H1 (cell line): ENCODE measurements at regions not wholly inside any gene's neighbourhood (a gene's known extent, or its start where the extent isn't known, plus 50 kb on each side); places are given as distances from the start of the nearest gene placed in this dataset.
"Not testable (repeated sequence)": the region's sequence is repeated elsewhere in the genome, so short reads cannot be mapped to it uniquely, and the experiment has no call there.

Experiments used
- CTCF ChIA-PET: fragments of 300-600 bp; sonication (Branson Sonifier 250); formaldehyde crosslinking; loops from one replicate; lab custom pipeline; 2021; ENCODE audit not compliant: partially characterized antibody; lab: Charles Lee
- POLR2A ChIA-PET: fragments of 300-600 bp; sonication (Branson Sonifier 250); formaldehyde crosslinking; loops from one replicate; lab custom pipeline; 2021; ENCODE audit warnings: inconsistent platforms; ENCODE audit not compliant: partially characterized antibody; lab: Charles Lee
- DNase-seq, 2 experiments: peaks; one replicate each; pipeline versions ENCODE4 v3.0.0 to v3.0.0-alpha.2; 2010 to 2022; ENCODE audit warnings: low spot score in 2 of 2, low read depth in 1 of 2, mixed read lengths in 1 of 2
- FAIRE-seq: peaks from 2 replicates; lab custom pipeline; 2011; peaks lifted over from hg19 to GRCh38; lab: Jason Lieb, UNC
- H2AFZ ChIP-seq: 2 replicates; pipeline ENCODE4 v1.8.1; 2012; ENCODE audit warnings: low read length, inconsistent platforms
- H2AK5ac ChIP-seq: 2 replicates; pipeline ENCODE4 v1.6.1; 2013; ENCODE audit warnings: low read depth, low read length
- H2BK120ac ChIP-seq: replicated peaks from 2 replicates; pipeline ENCODE3; 2013; ENCODE audit warnings: low read depth, low read length, inconsistent platforms
- H2BK12ac ChIP-seq: 2 replicates; pipeline ENCODE4 v1.6.1; 2013; ENCODE audit warnings: low read depth, low read length
- H2BK15ac ChIP-seq: 2 replicates; pipeline ENCODE4 v1.6.1; 2013; ENCODE audit warnings: low read length
- H2BK20ac ChIP-seq: 2 replicates; pipeline ENCODE4 v1.6.1; 2013; ENCODE audit warnings: low read length
- H2BK5ac ChIP-seq: 2 replicates; pipeline ENCODE4 v1.6.1; 2013; ENCODE audit warnings: low read depth, low read length
- H3K14ac ChIP-seq: 2 replicates; pipeline ENCODE4 v1.6.1; 2013; ENCODE audit warnings: inconsistent platforms; ENCODE audit not compliant: insufficient read length
- H3K18ac ChIP-seq: 2 replicates; pipeline ENCODE4 v1.6.1; 2013; ENCODE audit warnings: low read length; ENCODE audit errors: extremely low read depth
- H3K23ac ChIP-seq: 2 replicates; pipeline ENCODE4 v1.6.1; 2013; ENCODE audit warnings: inconsistent platforms; ENCODE audit not compliant: insufficient read length
- H3K23me2 ChIP-seq: 2 replicates; pipeline ENCODE4 v1.6.1; 2013; ENCODE audit warnings: low read depth, low read length
- H3K27ac ChIP-seq: 2 replicates; pipeline ENCODE4 v1.6.1; 2011; ENCODE audit warnings: low read depth, low read length, inconsistent platforms
- H3K27me3 ChIP-seq, 4 experiments: replicated peaks in 1 of 4; 1 replicate in 1 of 4; 2 replicates in 3 of 4; pipeline versions ENCODE4 v1.6.1 to v1.8.1; 2011 to 2013; ENCODE audit warnings: low read length in 3 of 4, mild to moderate bottlenecking in 3 of 4, inconsistent platforms in 2 of 4, mixed read lengths in 2 of 4, moderate library complexity in 1 of 4; ENCODE audit not compliant: control insufficient read depth in 3 of 4, insufficient read depth in 3 of 4; ENCODE audit errors: extremely low read depth in 1 of 4
- H3K36me3 ChIP-seq, 4 experiments: 2 replicates each; pipeline versions ENCODE4 v1.6.1 to v1.8.1; 2011 to 2013; ENCODE audit warnings: mild to moderate bottlenecking in 4 of 4, low read length in 3 of 4, moderate library complexity in 2 of 4, control low read depth in 1 of 4, inconsistent platforms in 1 of 4; ENCODE audit not compliant: insufficient read depth in 4 of 4, control insufficient read depth in 2 of 4
- H3K4ac ChIP-seq: replicated peaks from 2 replicates; pipeline ENCODE3; 2013; ENCODE audit warnings: low read length, low read depth, mixed read lengths, inconsistent platforms; ENCODE audit not compliant: insufficient read length
- H3K4me1 ChIP-seq, 4 experiments: replicated peaks in 1 of 4; 1 replicate in 1 of 4; 2 replicates in 3 of 4; pipeline versions ENCODE4 v1.6.1 to v1.8.1; 2011 to 2013; ENCODE audit warnings: low read length in 3 of 4, inconsistent platforms in 2 of 4, mixed read lengths in 1 of 4; ENCODE audit not compliant: insufficient read depth in 4 of 4, control insufficient read depth in 3 of 4
- H3K4me2 ChIP-seq, 2 experiments: 2 replicates each; pipeline versions ENCODE4 v1.6.1 to v1.8.1; 2011 to 2013; ENCODE audit warnings: low read depth in 2 of 2, low read length in 2 of 2, control low read depth in 1 of 2, inconsistent platforms in 1 of 2, mild to moderate bottlenecking in 1 of 2; ENCODE audit not compliant: insufficient read depth in 1 of 2
- H3K4me3 ChIP-seq, 4 experiments: fragments of 200-600, 300-600 bp in 1 of 4; sonication (generic), shearing (Covaris generic), sonication (Bioruptor Twin) in 1 of 4; 2 replicates each; pipeline versions ENCODE4 v1.5.1 to v1.8.1; 2011 to 2016; ENCODE audit warnings: low read length in 4 of 4, low read depth in 3 of 4, control low read depth in 2 of 4, inconsistent platforms in 2 of 4, mild to moderate bottlenecking in 2 of 4, mixed read lengths in 1 of 4, moderate library complexity in 1 of 4; ENCODE audit not compliant: insufficient read depth in 2 of 4; ENCODE audit errors: extremely low read depth in 1 of 4
- H3K56ac ChIP-seq: replicated peaks from 2 replicates; pipeline ENCODE3; 2013; ENCODE audit warnings: low read depth, mild to moderate bottlenecking, mixed read lengths, low read length, inconsistent platforms; ENCODE audit not compliant: insufficient read length
- H3K79me1 ChIP-seq: 2 replicates; pipeline ENCODE4 v1.6.1; 2013; ENCODE audit warnings: low read depth, low read length, control low read depth
- H3K79me2 ChIP-seq, 2 experiments: 2 replicates each; pipeline versions ENCODE4 v1.6.1 to v1.8.1; 2012 to 2013; ENCODE audit warnings: low read length in 2 of 2, mild to moderate bottlenecking in 2 of 2, inconsistent platforms in 1 of 2; ENCODE audit not compliant: insufficient read depth in 2 of 2, control insufficient read depth in 1 of 2
- H3K9ac ChIP-seq, 4 experiments: replicated peaks in 1 of 4; 1 replicate in 1 of 4; 2 replicates in 3 of 4; pipeline versions ENCODE4 v1.6.1 to v1.8.1; 2011 to 2013; ENCODE audit warnings: low read depth in 3 of 4, low read length in 3 of 4, control low read depth in 2 of 4, mild to moderate bottlenecking in 2 of 4, moderate library complexity in 2 of 4, inconsistent platforms in 1 of 4; ENCODE audit errors: extremely low read depth in 1 of 4
- H3K9me3 ChIP-seq, 2 experiments: 2 replicates each; pipeline versions ENCODE4 v1.6.1 to v1.8.1; 2012 to 2013; ENCODE audit warnings: mild to moderate bottlenecking in 2 of 2, moderate library complexity in 2 of 2, control low read depth in 1 of 2, inconsistent platforms in 1 of 2, low read depth in 1 of 2, low read length in 1 of 2, mixed read lengths in 1 of 2; ENCODE audit not compliant: insufficient read depth in 2 of 2
- H4K20me1 ChIP-seq, 2 experiments: replicated peaks in 1 of 2; 2 replicates each; pipeline versions ENCODE3 to v1.8.1; 2011 to 2013; ENCODE audit warnings: inconsistent platforms in 2 of 2, low read length in 2 of 2, mild to moderate bottlenecking in 1 of 2; ENCODE audit not compliant: insufficient read depth in 2 of 2, control insufficient read depth in 1 of 2
- H4K5ac ChIP-seq: 2 replicates; pipeline ENCODE4 v1.6.1; 2013; ENCODE audit warnings: low read length, low read depth, mixed read lengths, inconsistent platforms; ENCODE audit not compliant: insufficient read length
- H4K8ac ChIP-seq: 2 replicates; pipeline ENCODE4 v1.8.0; 2013; ENCODE audit warnings: mild to moderate bottlenecking, moderate library complexity, low read length, inconsistent platforms; ENCODE audit not compliant: insufficient read depth; ENCODE audit errors: extremely low read depth
- H4K91ac ChIP-seq: replicated peaks from 2 replicates; pipeline ENCODE3; 2013; ENCODE audit warnings: low read length, mixed read lengths, inconsistent platforms; ENCODE audit not compliant: insufficient read length
- ASH2L ChIP-seq: fragments of 200-600, 300-600 bp; sonication (generic); IDR thresholded peaks from one replicate; pipeline ENCODE4 v1.7.1; 2017; ENCODE audit warnings: low read length
- CREB1 ChIP-seq: IDR thresholded peaks from 2 replicates; pipeline ENCODE4 v1.6.1; 2012; ENCODE audit warnings: inconsistent platforms
- POLR2A ChIP-seq, 2 experiments: IDR thresholded peaks; 1 replicate in 1 of 2; 2 replicates in 1 of 2; pipeline ENCODE4 v1.6.1; 2011; ENCODE audit warnings: low read depth in 2 of 2, low read length in 2 of 2, mild to moderate bottlenecking in 2 of 2; ENCODE audit errors: control extremely low read depth in 1 of 2
- RBBP5 ChIP-seq: IDR thresholded peaks from 2 replicates; pipeline ENCODE4 v1.7.1; 2012; ENCODE audit warnings: low read depth, mild to moderate bottlenecking, inconsistent platforms, low read length, moderate library complexity, borderline replicate concordance
- YY1 ChIP-seq: IDR thresholded peaks from 2 replicates; pipeline ENCODE4 v1.6.1; 2011; ENCODE audit warnings: low read depth, mild to moderate bottlenecking, low read length
- WGBS, 2 experiments: shearing (Covaris generic) in 1 of 2; methylation state at CpG; one replicate each; pipeline versions ENCODE4 v1.1.6 to v1.1.7; 2013 to 2015; ENCODE audit warnings: low lambda C conversion rate in 2 of 2, mixed read lengths in 2 of 2, inconsistent platforms in 1 of 2, low coverage in 1 of 2, missing lambda C conversion rate in 1 of 2; ENCODE audit not compliant: insufficient replicate concordance in 2 of 2, insufficient coverage in 1 of 2, insufficient read length in 1 of 2; ENCODE audit errors: extremely low coverage in 1 of 2, missing lambda C conversion rate in 1 of 2; 5-methylcytosine and 5-hydroxymethylcytosine counted together

DNA sequence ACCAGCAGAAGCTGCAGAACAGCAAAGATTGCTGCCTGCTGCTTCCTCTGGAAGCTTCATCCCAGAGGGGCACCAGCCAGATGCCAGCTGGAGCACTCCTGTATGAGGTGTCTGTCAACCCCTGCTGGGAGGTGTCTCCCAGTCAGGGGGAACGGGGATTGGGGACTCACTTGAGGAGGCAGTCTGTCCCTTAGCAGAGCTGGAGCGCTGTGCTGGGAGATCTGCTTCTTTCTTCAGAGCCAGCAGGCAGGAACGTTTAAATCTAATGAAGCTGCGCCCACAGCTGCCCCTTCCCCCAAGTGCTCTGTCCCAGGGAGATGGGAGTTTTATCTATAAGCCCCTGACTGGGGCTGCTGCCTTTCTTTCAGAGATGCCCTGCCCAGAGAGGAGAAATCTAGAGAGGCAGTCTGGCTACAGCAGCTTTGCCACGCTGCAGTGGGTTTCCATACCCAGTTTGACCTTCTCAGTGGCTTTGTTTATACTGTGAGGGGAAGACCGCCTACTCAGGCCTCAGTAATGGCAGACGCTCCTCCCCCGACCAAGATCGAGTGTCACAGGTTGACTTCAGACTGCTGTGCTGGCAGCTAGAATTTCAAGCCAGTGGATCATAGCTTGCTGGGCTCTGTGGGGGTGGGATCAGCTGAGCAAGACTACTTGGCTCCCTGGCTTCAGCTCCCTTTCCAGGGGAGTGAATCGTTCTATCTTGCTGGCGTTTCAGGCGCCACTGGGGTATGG lies 1105.7 kb downstream of the STPG2 start:
- H3K18ac ChIP-seq, H3K79me2 ChIP-seq, H2BK15ac ChIP-seq, H3K14ac ChIP-seq, H3K4ac ChIP-seq, H2BK120ac ChIP-seq, H2AK5ac ChIP-seq, H3K9me3 ChIP-seq, H4K91ac ChIP-seq, H3K4me3 ChIP-seq, H3K4me1 ChIP-seq, H3K79me1 ChIP-seq, H3K27me3 ChIP-seq, H4K8ac ChIP-seq, CTCF ChIA-PET, H3K9ac ChIP-seq, H2BK20ac ChIP-seq, H4K20me1 ChIP-seq, FAIRE-seq, H3K23me2 ChIP-seq, H3K36me3 ChIP-seq, H3K56ac ChIP-seq, H4K5ac ChIP-seq, H2BK12ac ChIP-seq, H3K23ac ChIP-seq, H3K27ac ChIP-seq: not testable (repeated sequence)
- Histone ChIP-seq H2AFZ (peak overlapping the region; percentile 95), H3K4me2 (peak overlapping the region in 1 of 2 experiments; percentile 38; a peak in 3 of 4 replicates), H2BK5ac (peak overlapping the region; percentile 10; the same call in 1 of the 2 replicates)
- 0 out of 2 replicates have a peak, but pooled peaks have one; percentile 9 for TF ChIP-seq CREB1
- TF ChIP-seq POLR2A (IDR thresholded peaks at IDR 0.05; ENCODE audit: control extremely low read depth in 1 of 2, low read depth in 2 of 2, low read length in 2 of 2): 0 out of 3 replicates have a peak, but pooled peaks of 1 of the 2 experiments have one; percentile 23
- TF ChIP-seq YY1: peak; percentile 45; the same call in 1 of the 2 replicates
- peak; percentile 56 for TF ChIP-seq ASH2L
- TF ChIP-seq RBBP5: 0 out of 2 replicates have a peak, but pooled peaks have one; percentile 31
- WGBS, 2 experiments: 77% methylated on average over 12 of the region's 12 CpGs; no CpG with 5 or more reads in 1 of the 2 experiments
- POLR2A ChIA-PET: interaction anchor here (0.8 to 1.2 kb wide), 3 partner anchors 8 to 17 kb away, joined by 3 read pairs; no protein-coding TSS in a partner anchor
- peak; percentile 41 to 54 for DNase-seq
